K562 (cell line): ENCODE measurements at regions not wholly inside any gene's neighbourhood (a gene's known extent, or its start where the extent isn't known, plus 50 kb on each side); places are given as distances from the start of the nearest gene placed in this dataset.

Source experiments
- AFF4 ChIP-seq: sonication (generic); formaldehyde crosslinking; IDR thresholded peaks from 2 replicates; pipeline ENCODE4 v1.8.0; 2023; ENCODE audit warnings: mild to moderate bottlenecking, missing genetic modification reagents
- BCOR ChIP-seq: fragments of 450-650 bp; IDR thresholded peaks from 2 replicates; pipeline ENCODE4 v1.6.1; 2016
- BRD4 ChIP-seq: fragments of 200-600 bp; sonication (generic); IDR thresholded peaks from 2 replicates; pipeline ENCODE4 v1.6.1; 2017; ENCODE audit warnings: inconsistent platforms
- C11orf30 ChIP-seq: fragments of 450-650 bp; IDR thresholded peaks from 2 replicates; pipeline ENCODE4 v1.6.1; 2016; ENCODE audit warnings: low read depth, mild to moderate bottlenecking
- CEBPZ ChIP-seq: fragments of 150-350 bp; IDR thresholded peaks from 2 replicates; pipeline ENCODE4 v1.6.1; 2014; ENCODE audit warnings: low read depth, mild to moderate bottlenecking, low read length, borderline replicate concordance
- CREBBP ChIP-seq: IDR thresholded peaks from one replicate; pipeline ENCODE4 v1.6.1; 2012; ENCODE audit warnings: low read depth, mild to moderate bottlenecking, control low read depth, inconsistent platforms, low read length
- CTCF ChIP-seq, 3 experiments: IDR thresholded peaks in 2 of 3; conservative IDR thresholded peaks in 1 of 3; 2 replicates each; pipeline ENCODE4 v1.5.1; 2011 to 2012; ENCODE audit warnings: low read length in 3 of 3, mild to moderate bottlenecking in 3 of 3, control low read depth in 2 of 3, improper control_type of control experiment in 1 of 3, inconsistent platforms in 1 of 3, low read depth in 1 of 3, mixed read lengths in 1 of 3, moderate library complexity in 1 of 3; ENCODE audit not compliant: insufficient read depth in 2 of 3
- CTCFL ChIP-seq: IDR thresholded peaks from 2 replicates; pipeline ENCODE4 v1.6.1; 2011; ENCODE audit warnings: borderline replicate concordance, low read depth, mild to moderate bottlenecking, moderate library complexity, low read length; ENCODE audit not compliant: insufficient read depth, poor library complexity, severe bottlenecking
- HMGXB4 ChIP-seq: sonication (generic); formaldehyde crosslinking; IDR thresholded peaks from 2 replicates; pipeline ENCODE4 v1.8.1; 2023; ENCODE audit warnings: mild to moderate bottlenecking, missing genetic modification reagents
- KLF1 ChIP-seq: fragments of 450-650 bp; IDR thresholded peaks from 2 replicates; pipeline ENCODE4 v1.6.1; 2016; ENCODE audit warnings: missing genetic modification characterization, missing compliant biosample characterization
- MECOM ChIP-seq: fragments of 250-450 bp; sonication (Bioruptor Pico); IDR thresholded peaks from 2 replicates; pipeline ENCODE4 v1.8.0; 2022; ENCODE audit warnings: inconsistent platforms
- PTBP1 ChIP-seq: fragments of 200-400 bp; formaldehyde crosslinking; IDR thresholded peaks from 2 replicates; pipeline ENCODE4 v1.6.1; 2017; ENCODE audit warnings: low read depth, low read length
- ZNF134 ChIP-seq: fragments of 250-450 bp; sonication (Bioruptor Pico); conservative IDR thresholded peaks from 2 replicates; pipeline ENCODE4 v1.4.0; 2020

- peak; percentile 81 for TF ChIP-seq AFF4 (CRISPR knock-in tag)
- no peak for TF ChIP-seq CREBBP
- peak; percentile 69 for TF ChIP-seq MECOM (CRISPR knock-in tag)
- no peak for TF ChIP-seq CTCF (IDR thresholded peaks at IDR 0.05 in 2 of 3, conservative IDR thresholded peaks at IDR 0.05 in 1 of 3; ENCODE audit: insufficient read depth in 2 of 3, low read depth in 1 of 3, low read length in 3 of 3)
- TF ChIP-seq HMGXB4 (CRISPR knock-in tag): no peak
- no peak; the same call in 1 of the 2 replicates for TF ChIP-seq ZNF134
- no peak for TF ChIP-seq CEBPZ
- no peak for TF ChIP-seq CTCFL
- TF ChIP-seq KLF1 (tag): no peak
- no peak for TF ChIP-seq PTBP1
- TF ChIP-seq BCOR: no peak
- peak; percentile 91 for TF ChIP-seq BRD4
- TF ChIP-seq C11orf30: peak; percentile 53
These were observed 69.1 kb upstream of the WDR1 start (continued) for GRCh38 chr4:10185518-10186227.
